Ramos (cell line): ENCODE measurements at regions not wholly inside any gene's neighbourhood (a gene's known extent, or its start where the extent isn't known, plus 50 kb on each side); places are given as distances from the start of the nearest gene placed in this dataset.

ENCODE experiments used
- in situ Hi-C: fragments of 300-500 bp; cut with MboI; formaldehyde crosslinking; loops from one replicate; pipeline ENCODE4 v1.14.3; 2022; ENCODE audit warnings: low sequenced_read_pairs; ENCODE audit not compliant: unreplicated experiment

GRCh38 chr13:42373048-42373812 lies 101.3 kb downstream of the AKAP11 start:
- in situ Hi-C loops = no loop called here

GRCh38 chr13:42375663-42376062 lies 103.7 kb downstream of the AKAP11 start:
- in situ Hi-C loops = no loop called here

GRCh38 chr13:42377640-42378382 lies 105.9 kb downstream of the AKAP11 start:
- in situ Hi-C loops = no loop called here

- in situ Hi-C loops = no loop called here
Observed at GRCh38 chr13:42378383-42378780, 106.4 kb downstream of the AKAP11 start.

GRCh38 chr13:42379241-42379640 lies 107.3 kb downstream of the AKAP11 start:
- in situ Hi-C loops = no loop called here

GRCh38 chr13:42380420-42381164 lies 108.6 kb downstream of the AKAP11 start:
- in situ Hi-C loops = loop anchor here (10.0 kb wide), 1 partner anchor 64 kb away; no protein-coding TSS in a partner anchor

GRCh38 chr13:42381165-42381425 lies 109.1 kb downstream of the AKAP11 start:
- in situ Hi-C loops = loop anchor here (10.0 kb wide), 1 partner anchor 64 kb away; no protein-coding TSS in a partner anchor

GRCh38 chr13:42381426-42381825 lies 109.5 kb downstream of the AKAP11 start:
- in situ Hi-C loops = loop anchor here (10.0 kb wide), 1 partner anchor 63 kb away; no protein-coding TSS in a partner anchor

- in situ Hi-C loops = loop anchor here (10.0 kb wide), 1 partner anchor 62 kb away; no protein-coding TSS in a partner anchor
Observed at GRCh38 chr13:42383025-42383424, 111.1 kb downstream of the AKAP11 start.

- in situ Hi-C loops = loop anchor here (10.0 kb wide), 1 partner anchor 61 kb away; no protein-coding TSS in a partner anchor
Observed at GRCh38 chr13:42384265-42384664, 112.3 kb downstream of the AKAP11 start.

GRCh38 chr13:42388326-42388725 lies 116.4 kb downstream of the AKAP11 start:
- in situ Hi-C loops = loop anchor here (10.0 kb wide), 1 partner anchor 56 kb away; no protein-coding TSS in a partner anchor

GRCh38 chr13:42389041-42389440 lies 117.1 kb downstream of the AKAP11 start:
- in situ Hi-C loops = loop anchor here (10.0 kb wide), 1 partner anchor 56 kb away; no protein-coding TSS in a partner anchor

- in situ Hi-C loops = no loop called here
Observed at GRCh38 chr13:42392180-42392579, 120.2 kb downstream of the AKAP11 start.

GRCh38 chr13:42392716-42393572 lies 121.0 kb downstream of the AKAP11 start:
- in situ Hi-C loops = no loop called here

- in situ Hi-C loops = no loop called here
Observed at GRCh38 chr13:42393573-42394360, 121.8 kb downstream of the AKAP11 start.

- in situ Hi-C loops = no loop called here
Observed at GRCh38 chr13:42394361-42394708, 122.4 kb downstream of the AKAP11 start.

GRCh38 chr13:42394711-42395085 lies 122.7 kb downstream of the AKAP11 start:
- in situ Hi-C loops = no loop called here

GRCh38 chr13:42395086-42395821 lies 123.3 kb downstream of the AKAP11 start:
- in situ Hi-C loops = no loop called here
